RCC 7860 (cell line): ENCODE measurements at regions not wholly inside any gene's neighbourhood (a gene's known extent, or its start where the extent isn't known, plus 50 kb on each side); places are given as distances from the start of the nearest gene placed in this dataset.
"Not testable (repeated sequence)": the region's sequence is repeated elsewhere in the genome, so short reads cannot be mapped to it uniquely, and the experiment has no call there.

Experiments
- DNase-seq: peaks from one replicate; pipeline ENCODE4 v3.0.0-alpha.2; 2015; ENCODE audit warnings: low spot score
- FAIRE-seq: peaks from 2 replicates; lab custom pipeline; 2012; peaks lifted over from hg19 to GRCh38; lab: Jason Lieb, UNC

DNA sequence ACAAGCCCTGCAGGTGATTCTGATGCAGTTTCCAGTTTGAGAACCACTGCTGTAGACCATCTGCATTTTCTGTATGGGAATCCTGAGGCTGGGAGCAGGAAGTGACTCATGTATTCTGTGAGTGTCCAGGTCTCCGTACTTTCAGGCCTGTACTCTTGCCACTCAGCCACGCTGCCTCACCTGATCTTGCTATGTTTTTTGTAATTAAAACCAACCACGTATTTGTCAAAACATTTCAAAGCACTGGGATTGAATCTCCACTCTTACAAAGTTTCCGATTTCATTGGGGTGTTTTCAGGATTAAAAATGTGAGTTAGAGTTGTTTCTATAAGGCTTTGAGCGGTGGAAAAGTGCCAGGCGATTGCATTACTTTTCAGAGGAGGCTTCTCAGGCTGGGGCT, 2907.5 kb downstream of the RPIA start:
- DNase-seq, FAIRE-seq: not testable (repeated sequence)

DNA sequence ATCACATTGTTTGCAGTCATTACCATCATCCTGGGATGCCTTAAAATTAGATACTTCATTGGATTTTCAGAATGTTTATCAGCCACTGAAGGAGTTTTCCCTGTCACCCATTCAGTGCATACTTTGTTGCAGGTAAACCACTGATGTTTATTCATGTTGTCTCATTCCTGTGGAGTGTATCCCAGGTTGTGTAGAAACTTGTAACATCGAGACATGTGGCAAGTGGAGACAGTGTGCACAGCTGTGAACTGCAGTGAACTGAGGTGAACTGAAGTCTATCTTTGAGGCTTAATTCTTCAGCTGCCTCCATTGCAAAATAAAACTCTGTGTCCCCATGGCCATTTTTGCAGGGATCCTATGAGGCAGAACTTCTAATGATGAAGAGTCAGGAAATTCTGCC, 2911.4 kb downstream of the RPIA start:
- FAIRE-seq = not testable (repeated sequence)

DNA sequence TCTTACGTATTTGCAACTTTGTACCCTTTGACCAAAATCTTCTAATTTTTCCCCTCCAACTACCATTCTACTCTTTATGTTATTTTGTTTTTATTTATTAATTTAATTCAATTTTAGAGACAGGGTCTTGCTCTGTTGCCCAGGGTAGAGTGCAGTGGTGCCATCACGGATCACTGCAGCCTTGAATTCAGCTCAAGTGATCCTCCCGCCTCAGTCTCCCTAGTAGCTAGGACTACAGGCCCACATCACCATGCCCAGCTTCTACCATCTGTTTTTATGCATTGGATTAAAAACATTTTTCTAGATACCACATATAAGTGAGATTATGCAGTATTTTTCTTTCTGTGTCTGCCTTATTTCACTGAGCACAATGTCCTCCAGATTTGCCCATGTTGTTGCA, 2912.5 kb downstream of the RPIA start:
- FAIRE-seq, DNase-seq: not testable (repeated sequence)

More for the DNA sequence above, 2911.4 kb downstream of the RPIA start:
- not testable (repeated sequence) for DNase-seq

DNA sequence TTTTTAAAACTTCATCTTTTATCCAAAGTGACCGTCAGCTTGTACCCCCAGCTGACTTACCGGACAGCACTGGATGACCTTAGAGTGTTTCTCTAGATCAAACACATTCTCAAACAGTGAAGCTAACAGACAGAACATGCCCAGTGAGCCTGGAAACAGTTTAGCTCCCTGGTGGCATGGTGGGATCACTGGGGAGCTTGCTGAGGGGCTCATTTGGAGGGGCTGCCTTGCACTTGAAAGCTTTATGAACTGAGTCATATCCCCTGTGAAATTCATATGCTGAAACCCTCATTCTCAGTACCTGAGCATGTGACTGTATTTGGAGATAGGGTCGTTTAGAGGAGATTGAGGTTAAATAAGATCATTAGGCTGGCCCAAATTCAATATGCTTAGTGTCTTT, 2913.2 kb downstream of the RPIA start:
- not testable (repeated sequence) for DNase-seq, FAIRE-seq

DNA sequence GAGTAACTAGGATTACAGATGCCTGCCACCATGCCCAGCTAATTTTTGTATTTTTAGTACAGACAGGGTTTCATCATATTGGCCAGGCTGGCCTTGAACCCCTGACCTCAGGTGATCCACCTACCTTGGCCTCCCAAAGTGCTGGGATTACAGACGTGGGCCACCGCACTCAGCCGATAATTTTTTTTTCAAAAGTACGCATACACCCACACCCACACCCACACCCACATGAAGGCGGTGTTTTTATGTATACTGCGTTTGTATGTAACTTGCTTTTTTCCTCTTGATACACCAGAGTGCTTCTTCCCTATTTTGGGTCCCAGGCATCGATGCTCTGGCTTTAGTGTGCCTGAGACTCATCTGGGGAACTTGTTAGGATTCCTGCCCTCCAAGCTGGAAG, 2932.3 kb downstream of the RPIA start:
- not testable (repeated sequence) for DNase-seq, FAIRE-seq

DNA sequence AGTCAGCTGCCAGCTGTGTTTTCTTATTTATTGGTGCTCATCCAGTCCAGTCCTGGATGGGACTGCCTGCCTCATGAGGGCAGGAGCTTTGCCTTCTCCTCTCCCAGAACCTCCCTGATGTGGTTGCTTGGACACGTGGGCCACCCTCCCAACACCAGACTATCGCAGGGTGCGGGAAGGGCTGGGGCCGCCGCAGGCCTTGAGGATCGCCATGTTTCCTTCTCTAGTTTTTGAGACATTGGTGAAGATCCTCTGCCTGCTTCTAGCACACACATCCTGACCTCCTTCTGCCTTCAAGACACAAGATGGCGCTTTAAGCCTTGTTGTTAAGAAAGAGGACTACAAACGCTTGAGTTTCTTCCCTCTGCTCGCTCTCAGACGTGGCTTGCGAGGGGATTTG, 2937.0 kb downstream of the RPIA start:
- DNase-seq, FAIRE-seq: not testable (repeated sequence)

DNA sequence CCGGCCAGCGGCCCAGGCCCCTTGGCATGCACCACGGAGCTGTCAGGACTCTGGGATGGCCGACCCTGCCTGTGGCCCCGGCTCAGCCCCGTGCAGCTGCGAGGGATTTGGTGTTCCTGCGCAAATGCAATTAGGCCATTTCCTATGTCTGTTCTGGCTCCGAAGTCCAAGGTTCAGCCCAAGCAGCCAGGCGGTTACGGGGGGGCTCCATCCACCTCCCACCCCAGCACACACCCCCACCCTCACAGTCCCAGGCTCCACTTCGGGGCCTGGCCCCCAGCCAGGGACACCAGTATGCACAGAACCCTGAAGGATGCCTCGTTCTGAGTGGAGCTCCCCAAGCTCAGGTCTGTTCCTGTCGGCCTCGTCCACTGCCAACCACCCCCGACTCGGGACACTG, 2965.7 kb downstream of the RPIA start:
- not testable (repeated sequence) for FAIRE-seq, DNase-seq

DNA sequence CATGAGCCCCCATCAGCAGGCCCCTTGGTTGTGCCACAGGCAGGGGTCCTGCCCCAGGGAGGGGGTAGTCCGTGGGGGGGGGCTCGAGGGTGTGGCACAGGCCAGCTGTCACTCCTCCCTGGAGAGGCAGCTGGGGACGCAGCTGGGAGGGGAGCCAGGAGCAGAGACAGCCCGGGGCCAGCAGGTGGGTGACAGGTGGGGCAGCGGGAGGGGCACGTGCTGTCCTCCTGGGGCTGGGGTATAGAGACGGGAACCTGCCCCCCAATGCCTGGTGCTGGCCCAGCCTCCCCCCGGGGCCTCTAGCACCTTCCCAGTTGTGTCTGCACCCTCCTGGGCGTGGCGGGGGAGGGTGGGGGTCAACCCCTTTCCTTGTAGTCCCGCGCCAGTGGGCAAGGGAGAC, 2966.9 kb downstream of the RPIA start:
- not testable (repeated sequence) for DNase-seq, FAIRE-seq

DNA sequence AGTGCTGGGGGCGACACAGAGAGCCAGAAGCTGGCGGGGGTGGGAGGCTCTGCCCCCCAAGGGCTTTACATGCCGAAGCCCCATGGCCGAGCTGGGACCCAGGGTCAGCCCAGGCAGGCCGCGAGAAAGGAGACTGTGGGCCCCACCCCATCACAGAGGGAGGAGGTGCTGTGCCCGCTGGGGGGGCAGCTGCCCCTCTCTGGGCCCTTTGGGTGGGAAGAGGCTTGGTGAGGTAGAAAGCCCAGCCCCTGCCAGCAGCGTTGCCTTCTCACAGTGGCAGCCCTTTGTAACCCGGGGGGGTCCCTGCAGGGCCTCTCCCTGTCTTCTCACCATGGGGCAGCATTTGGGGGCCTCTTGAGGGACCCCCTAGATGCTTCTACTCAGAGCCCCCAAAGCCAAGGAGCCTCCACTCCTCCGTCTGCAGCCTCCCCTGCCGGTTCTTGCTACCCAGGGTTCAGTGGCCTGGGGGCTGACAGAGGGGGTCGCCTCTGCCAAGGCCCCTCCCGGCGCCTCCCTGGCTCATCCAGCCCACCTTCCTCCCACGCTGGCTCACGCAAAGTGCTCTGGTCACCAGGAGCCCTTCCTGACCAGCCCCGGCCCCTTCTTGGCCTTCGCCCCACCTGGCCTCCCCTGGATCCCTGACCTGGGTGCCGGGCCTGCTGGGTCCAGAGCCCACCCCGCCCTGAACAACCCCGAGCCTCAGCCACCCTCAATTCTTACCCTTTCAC, 2967.9 kb downstream of the RPIA start:
- DNase-seq, FAIRE-seq: not testable (repeated sequence)

DNA sequence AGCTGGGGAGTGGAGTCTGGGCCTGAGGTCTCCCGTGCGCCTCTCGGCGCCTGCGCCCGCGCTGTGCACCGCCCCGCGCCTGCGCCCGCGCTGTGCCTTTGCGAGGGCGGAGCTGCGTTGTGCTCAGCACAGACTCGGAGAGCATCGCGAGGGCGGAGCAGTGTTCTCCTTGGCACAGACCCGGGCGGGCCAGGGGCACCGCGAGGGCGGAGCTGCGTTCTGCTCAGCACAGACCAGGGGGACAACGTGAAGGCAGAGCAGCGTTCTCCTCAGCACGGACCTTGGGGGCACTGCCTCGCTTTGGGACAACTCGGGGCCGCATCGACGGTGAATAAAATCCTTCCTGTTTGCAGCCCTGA, 2968.4 kb downstream of the RPIA start:
- not testable (repeated sequence) for DNase-seq, FAIRE-seq

DNA sequence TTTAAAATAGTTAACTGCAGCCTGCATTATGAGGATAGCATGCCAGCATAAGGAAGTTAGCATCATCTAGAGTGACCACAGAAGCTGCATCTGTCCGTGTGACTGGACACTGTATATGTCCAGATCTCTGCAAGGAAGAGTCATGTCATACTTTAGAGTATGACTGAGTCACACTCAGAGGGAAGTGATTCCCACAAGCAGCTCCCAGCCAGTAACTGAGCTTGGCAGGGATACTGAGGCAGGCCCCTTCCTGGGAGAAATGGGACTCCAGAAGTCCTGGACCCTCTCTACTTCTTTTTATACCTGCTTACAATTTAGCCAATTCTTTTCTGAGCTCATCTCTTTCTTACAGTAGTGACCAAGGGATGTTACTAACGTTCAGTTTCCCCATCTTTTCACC, 2975.9 kb downstream of the RPIA start:
- not testable (repeated sequence) for DNase-seq, FAIRE-seq

DNA sequence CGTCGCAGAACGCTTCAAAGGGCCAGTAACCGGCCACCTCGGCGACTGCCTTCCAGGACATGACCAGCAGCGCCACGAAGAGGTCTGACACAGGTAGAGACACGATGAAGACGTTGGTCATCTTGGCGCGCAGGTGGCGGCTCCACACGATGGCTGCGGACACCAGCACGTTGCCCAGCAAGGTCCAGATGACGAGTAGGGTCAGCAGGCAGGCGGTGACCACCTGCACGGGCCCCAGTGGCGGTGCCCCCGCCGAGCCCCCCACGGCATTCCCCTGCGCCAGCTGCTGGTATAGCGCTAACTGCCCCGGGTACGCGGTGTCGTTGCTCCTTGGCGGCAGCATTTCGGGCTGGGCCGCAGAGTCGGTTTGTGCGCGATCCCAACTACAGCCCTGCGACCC, 2994.1 kb downstream of the RPIA start:
- FAIRE-seq, DNase-seq: not testable (repeated sequence)

DNA sequence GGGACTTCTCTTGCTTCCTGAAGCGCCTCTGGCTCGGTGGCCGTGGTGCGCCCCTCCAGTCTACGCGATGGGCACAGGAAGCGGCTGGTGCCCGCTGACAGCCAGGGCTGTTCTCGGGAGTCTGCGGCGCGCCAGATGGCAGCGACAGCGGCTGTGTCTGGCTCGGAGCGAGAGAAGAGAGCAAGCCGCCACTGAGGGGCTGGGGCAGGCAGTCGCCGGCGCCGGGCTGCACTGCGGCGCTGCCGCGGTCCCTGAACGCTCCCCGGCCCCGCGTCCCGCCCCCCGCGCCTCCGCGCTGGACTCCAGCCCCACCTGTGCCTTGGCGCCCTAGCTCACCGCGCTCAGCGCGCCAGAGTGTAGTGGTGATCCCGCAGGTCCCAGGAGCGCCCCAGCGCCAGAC, 2994.6 kb downstream of the RPIA start:
- DNase-seq, FAIRE-seq: not testable (repeated sequence)
